ENCODE measurements at regions not wholly inside any gene's neighbourhood (a gene's known extent, or its start where the extent isn't known, plus 50 kb on each side); places are given as distances from the start of the nearest gene placed in this dataset.

GRCh38 chr3:16122661-16123060 lies 51.8 kb upstream of the GALNT15 start:
- Histone ChIP-seq H4K8ac (ENCODE audit: low read depth in 2 of 2, low read length in 2 of 2) (peak overlapping the region; percentile 84 to 95), H3K23ac (ENCODE audit: low read depth, low read length) (peak overlapping the region; percentile 81; the same call in 1 of the 2 replicates), H3K79me1 (ENCODE audit: low read depth in 1 of 2, low read length in 2 of 2) (no peaks in the 10 kb centered on the region), H2AFZ (replicated peaks; ENCODE audit: low read length, poor library complexity) (no peak overlapping the region), H3K4me2 (ENCODE audit: low read depth, low read length) (no peak overlapping the region), H3K14ac (replicated peaks; ENCODE audit: low read depth, low read length) (peak overlapping the region; percentile 86), H3K4ac (ENCODE audit: low read depth, low read length) (peak overlapping the region; percentile 97), H4K91ac (ENCODE audit: insufficient read depth, low read depth, low read length) (peak overlapping the region; percentile 98), H3K4me1 (ENCODE audit: control insufficient read depth, insufficient read depth, low read length) (peaks cover 26% of the 10 kb centered on the region), H2BK20ac (ENCODE audit: low read depth, low read length) (peak overlapping the region; percentile 99), H2BK15ac (ENCODE audit: low read depth, low read length) (peak overlapping the region; percentile 98), H3K18ac (ENCODE audit: low read depth, low read length) (peak overlapping the region; percentile 99), H3K4me3 (ENCODE audit: insufficient read depth, low read depth, low read length) (no peak overlapping the region), H3K56ac (ENCODE audit: extremely low read depth, insufficient read depth, low read length) (peak overlapping the region; percentile 13; the same call in 1 of the 2 replicates), H3K27ac (ENCODE audit: insufficient read depth, low read length) (peak overlapping the region; percentile 48; the same call in 1 of the 2 replicates), H4K5ac (ENCODE audit: low read depth, low read length) (peak overlapping the region; percentile 98), H4K20me1 (ENCODE audit: insufficient read depth, low read length) (no peaks in the 10 kb centered on the region), H3K36me3 (ENCODE audit: control insufficient read depth, insufficient read depth, low read length) (no peaks in the 10 kb centered on the region), H2BK5ac (ENCODE audit: low read depth, low read length, poor library complexity, severe bottlenecking) (peak overlapping the region; percentile 100), H2BK120ac (ENCODE audit: low read depth, low read length) (peak overlapping the region; percentile 95), H3K27me3 (ENCODE audit: control insufficient read depth, insufficient read depth, low read length) (no peaks in the 10 kb centered on the region), H2AK9ac (replicated peaks; ENCODE audit: low read depth, low read length, poor library complexity) (no peak overlapping the region), H3K9me3 (ENCODE audit: control insufficient read depth, insufficient read depth, low read length) (peaks cover 3% of the 10 kb centered on the region; the same call in 1 of the 2 replicates), H2AK5ac (ENCODE audit: low read depth, low read length) (peak overlapping the region; percentile 94), H3K9ac (ENCODE audit: low read depth, low read length) (no peak overlapping the region), H3K9me1 (ENCODE audit: insufficient read depth, low read length) (peaks cover 24% of the 10 kb centered on the region)
- ChIA-PET POLR2A (ENCODE audit: unreplicated experiment) (no interaction called here), CTCF (no interaction called here)
- in situ Hi-C loops (cut with MboI; ENCODE audit: low sequenced_read_pairs), result no loop called here
- WGBS, 2 experiments (ENCODE audit: extremely low coverage in 2 of 2, insufficient read length in 1 of 2), result no CpG with 5 or more reads among the region's 2 CpGs
- no peak for ATAC-seq (ENCODE audit: low read depth)
- no peak for DNase-seq
- no TSS peak for BruUV-seq (replicated peaks)
- dilution Hi-C loops (cut with HindIII; ENCODE audit: low sequenced_read_pairs, unreplicated experiment), result no loop called here
- intact Hi-C loops (cut with micrococcal nuclease), result no loop called here
- no peak for TF ChIP-seq SMC3 (IDR thresholded peaks at IDR 0.05; ENCODE audit: low read depth, low read length)
- no peak for TF ChIP-seq RFX5 (IDR thresholded peaks at IDR 0.05; ENCODE audit: low read depth, low read length)
- TF ChIP-seq FOS (IDR thresholded peaks at IDR 0.05; ENCODE audit: low read depth, low read length), result no peak
- TF ChIP-seq USF2 (IDR thresholded peaks at IDR 0.05; ENCODE audit: low read depth, low read length), result no peak
- no peak for TF ChIP-seq MXI1 (IDR thresholded peaks at IDR 0.05; ENCODE audit: borderline replicate concordance, low read depth, low read length)
- TF ChIP-seq RAD21 (IDR thresholded peaks at IDR 0.05; ENCODE audit: low read length), result no peak
- TF ChIP-seq RCOR1 (IDR thresholded peaks at IDR 0.05; ENCODE audit: insufficient replicate concordance, low read length), result no peak
- TF ChIP-seq MAFK (IDR thresholded peaks at IDR 0.05; ENCODE audit: low read depth, low read length), result no peak

Measured in IMR-90 (cell line).